ENCODE measurements at regions not wholly inside any gene's neighbourhood (a gene's known extent, or its start where the extent isn't known, plus 50 kb on each side); places are given as distances from the start of the nearest gene placed in this dataset.
"Not testable (repeated sequence)": the region's sequence is repeated elsewhere in the genome, so short reads cannot be mapped to it uniquely, and the experiment has no call there.

DNA sequence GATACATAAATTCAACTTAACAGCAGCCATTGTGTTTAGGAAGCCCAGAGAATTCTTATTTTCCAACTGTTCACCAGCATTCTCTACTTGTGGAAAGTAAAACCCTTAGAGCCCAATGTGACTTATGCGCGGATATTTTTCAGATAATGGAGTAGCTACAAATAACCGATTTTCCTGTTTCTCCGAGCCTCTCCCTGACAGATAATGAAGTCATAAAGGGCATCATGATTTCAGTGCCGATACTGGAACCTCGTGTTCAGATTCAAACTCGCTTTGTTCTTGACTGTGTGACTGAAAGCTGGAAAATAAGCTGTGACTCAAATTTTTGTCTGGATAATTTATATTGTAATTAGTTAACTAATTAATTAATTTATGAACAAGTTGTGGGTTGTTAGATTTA, 228.2 kb downstream of the VAPA start:
- no peak for DNase-seq (ENCODE audit: low read depth)

- DNase-seq (ENCODE audit: low read depth), result no peak
These were observed 228.8 kb downstream of the VAPA start for GRCh38 chr18:10142496-10143160.

GRCh38 chr18:10143596-10143995, 229.8 kb downstream of the VAPA start:
- no peak for DNase-seq (ENCODE audit: low read depth)

- DNase-seq (ENCODE audit: low read depth), result no peak
These were observed 231.7 kb downstream of the VAPA start for GRCh38 chr18:10145546-10145945.

DNA sequence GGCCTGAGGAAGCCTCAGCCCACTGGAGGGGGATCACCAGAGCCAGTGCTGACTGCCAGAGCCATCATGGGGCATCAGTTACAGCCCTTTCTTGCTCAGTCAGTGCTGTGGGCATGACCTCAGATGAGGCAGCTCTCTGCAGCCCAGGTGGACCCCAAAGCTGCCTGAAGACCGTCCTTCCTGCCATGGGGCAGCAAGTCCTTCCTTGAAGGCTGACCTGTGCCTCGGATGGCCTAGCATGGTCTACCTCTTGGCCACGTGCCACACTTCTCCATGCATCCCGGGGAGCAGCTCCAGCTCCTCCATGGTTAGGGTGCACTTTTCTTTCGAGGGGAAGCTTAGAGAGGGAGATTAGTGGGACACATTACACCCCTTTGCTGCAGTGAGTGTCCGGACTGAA, 233.4 kb downstream of the VAPA start:
- DNase-seq (ENCODE audit: low read depth), result no peak

GRCh38 chr18:10147752-10148151, 233.9 kb downstream of the VAPA start:
- no peak for DNase-seq (ENCODE audit: low read depth)

DNA sequence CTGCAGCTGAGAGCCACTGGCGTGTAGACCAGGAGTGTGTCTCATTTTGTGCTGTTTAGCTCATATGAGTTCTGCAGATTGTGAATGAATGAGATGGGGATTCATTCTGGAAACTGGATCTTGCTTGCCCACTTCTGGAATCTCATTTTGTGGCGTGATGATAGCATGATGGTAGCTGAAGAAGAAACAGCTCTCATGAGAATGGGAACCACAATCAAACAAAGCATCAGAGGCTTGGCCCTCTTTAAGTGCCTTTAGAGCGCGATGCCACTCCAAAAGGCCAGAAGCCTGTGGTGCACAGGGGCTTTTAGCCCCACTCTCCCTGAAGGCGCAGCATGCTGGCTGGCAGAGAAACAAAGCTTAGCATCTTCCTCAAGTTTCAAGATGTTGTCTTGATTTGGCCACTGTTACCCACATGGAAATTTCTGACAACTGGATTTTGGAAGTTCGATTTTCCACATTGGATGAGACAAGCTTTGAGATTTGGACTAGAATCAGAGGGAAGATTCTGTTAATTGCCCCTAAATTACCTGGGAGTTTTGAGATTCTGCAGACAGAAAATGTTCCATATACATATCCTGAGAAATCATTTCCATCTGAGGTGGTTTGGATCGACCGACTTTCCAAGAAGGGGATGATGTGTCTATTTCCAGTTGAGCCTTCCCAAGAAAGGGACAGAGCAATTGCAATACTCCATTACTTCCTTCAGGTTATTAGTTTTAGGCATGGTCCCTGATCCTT, 234.5 kb downstream of the VAPA start:
- DNase-seq (ENCODE audit: low read depth), result no peak

DNA sequence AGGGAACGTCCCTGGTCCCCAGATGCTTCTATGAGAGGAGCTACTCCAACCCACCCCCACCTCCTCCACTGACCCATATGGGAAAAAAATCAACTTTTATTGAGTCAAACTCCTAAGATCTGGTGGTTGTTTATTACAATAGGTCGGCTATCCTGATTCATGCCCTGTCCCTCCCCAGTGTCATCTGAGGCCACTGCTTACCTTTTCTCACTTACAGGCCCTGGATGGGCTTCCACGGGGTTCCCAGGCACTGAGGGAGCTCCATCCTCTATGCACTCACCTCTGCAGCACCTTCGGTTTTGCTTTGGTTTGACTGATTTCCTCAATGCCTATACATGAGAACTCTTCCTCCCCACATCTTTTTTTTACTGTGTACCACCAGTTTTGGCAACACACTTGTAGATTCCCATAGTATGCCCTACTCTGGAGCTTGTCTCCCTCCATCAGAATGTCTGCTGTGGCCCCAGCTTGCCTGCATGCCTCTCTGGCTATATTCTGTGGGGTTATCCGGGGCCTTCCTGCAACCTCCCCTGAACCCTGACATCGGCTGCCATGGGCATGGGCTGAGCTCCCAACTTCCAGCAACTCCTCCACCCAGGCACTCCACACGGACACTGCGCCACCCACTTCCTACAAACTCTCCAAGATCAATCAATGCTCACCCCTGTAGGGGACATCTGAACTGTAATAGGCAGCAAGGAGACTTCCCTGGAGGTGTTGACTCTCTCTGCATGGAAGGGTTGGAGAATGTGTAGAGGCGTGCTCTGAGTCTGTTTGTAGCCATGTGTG, 236.1 kb downstream of the VAPA start:
- DNase-seq (ENCODE audit: low read depth), result no peak

GRCh38 chr18:10150576-10150975, 236.8 kb downstream of the VAPA start:
- DNase-seq (ENCODE audit: low read depth), result not testable (repeated sequence)

DNA sequence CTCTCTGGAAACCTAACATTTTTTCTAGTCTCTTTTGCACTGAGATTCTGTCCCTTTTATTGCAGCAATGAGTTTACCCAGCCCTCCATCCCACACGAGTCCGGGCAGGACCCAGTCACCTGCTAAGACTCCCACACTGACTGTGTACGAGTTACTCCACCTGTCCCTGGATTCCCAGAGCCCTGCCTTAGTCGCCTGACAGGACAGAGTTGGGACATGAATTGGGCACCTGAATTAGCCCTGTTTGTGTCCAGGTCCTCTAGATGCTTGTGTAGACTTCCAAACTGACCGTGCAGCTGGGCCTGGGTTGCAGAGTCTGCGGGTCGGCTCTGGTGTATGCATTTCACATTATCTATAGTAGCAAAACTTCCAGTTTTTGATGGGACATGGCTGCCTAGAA, 238.7 kb downstream of the VAPA start:
- no peak for DNase-seq (ENCODE audit: low read depth)

GRCh38 chr18:10153924-10154752, 240.3 kb downstream of the VAPA start:
- DNase-seq (ENCODE audit: low read depth), result no peak

DNA sequence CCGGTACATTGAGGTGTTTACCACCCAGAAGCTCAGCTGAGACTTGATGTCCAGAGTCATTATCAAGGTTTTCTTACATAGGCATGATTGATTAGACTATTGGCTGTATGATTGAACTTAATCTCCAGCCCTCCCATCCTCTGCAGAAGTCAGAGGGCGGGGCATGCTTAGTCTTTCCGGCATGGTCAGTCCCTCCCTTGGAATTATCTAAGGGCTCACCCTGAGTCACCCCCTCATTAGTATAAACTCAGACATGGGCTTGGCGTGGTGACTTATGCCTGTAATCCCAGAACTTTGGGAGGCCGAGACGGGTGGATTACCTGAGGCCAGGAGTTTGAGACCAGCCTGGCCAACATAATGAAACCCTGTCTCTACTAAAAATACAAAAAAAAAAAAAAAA, 243.9 kb downstream of the VAPA start:
- DNase-seq (ENCODE audit: low read depth), result no peak

GRCh38 chr18:10160251-10160650, 246.4 kb downstream of the VAPA start:
- DNase-seq (ENCODE audit: low read depth), result no peak

GRCh38 chr18:10161315-10161714, 247.5 kb downstream of the VAPA start:
- no peak for DNase-seq (ENCODE audit: low read depth)

DNA sequence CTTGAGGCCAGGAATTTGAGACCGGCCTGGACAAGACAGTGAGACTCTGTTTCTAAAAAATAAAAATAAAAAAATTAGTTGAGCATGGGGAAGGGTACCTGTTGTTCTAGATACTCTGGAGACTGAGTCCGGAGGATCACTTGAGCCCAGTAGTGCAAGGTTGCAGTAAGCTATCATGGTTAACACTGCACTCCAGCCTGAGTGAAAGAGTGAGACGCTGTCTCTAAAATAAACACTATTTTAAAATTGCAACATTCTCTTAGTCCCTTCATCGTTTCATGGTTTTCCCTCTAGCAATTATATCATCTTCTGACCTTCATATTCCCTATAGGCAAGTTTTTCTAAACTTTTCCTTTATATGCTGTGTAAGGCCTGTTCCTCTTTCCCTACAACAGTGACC, 248.5 kb downstream of the VAPA start:
- no peak for DNase-seq (ENCODE audit: low read depth)

DNA sequence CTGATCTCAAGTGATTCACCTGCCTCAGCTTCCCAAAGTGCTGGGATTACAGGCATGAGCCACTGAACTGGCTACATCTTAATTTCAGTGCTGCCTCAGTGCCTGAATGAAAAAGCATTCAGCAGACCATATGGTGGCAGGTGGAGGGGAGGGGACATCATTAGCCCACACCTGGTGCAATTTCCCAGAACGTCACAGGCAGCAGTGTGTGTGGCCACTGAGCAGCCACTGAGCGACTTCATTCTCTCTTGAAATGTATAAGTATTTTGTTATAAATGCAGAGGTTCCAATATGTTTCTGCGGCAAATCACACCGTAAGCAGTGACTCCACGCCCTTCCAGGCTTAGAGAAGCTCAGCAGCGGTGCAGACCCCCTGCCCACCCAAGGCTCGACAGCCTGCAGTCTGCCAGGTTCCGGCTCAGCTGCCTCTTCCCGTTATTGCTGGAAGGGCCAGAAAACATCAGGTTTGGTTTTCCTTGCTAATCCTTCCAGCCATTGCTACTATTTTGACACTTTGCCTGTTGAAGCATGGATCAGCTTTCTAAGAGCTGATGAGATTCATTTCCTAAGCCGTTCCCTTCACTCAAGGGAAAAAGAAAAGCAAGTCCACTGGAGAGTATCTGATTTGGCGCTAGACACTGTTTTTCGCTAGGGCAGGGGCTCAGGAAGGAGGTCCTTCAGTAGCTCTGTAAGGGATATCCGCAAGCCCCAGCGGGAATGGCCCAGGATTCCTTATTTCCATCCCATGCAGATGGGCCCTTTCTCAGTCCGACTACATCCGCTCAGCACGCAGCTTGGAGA, 250.7 kb downstream of the VAPA start:
- no peak for DNase-seq (ENCODE audit: low read depth)

DNA sequence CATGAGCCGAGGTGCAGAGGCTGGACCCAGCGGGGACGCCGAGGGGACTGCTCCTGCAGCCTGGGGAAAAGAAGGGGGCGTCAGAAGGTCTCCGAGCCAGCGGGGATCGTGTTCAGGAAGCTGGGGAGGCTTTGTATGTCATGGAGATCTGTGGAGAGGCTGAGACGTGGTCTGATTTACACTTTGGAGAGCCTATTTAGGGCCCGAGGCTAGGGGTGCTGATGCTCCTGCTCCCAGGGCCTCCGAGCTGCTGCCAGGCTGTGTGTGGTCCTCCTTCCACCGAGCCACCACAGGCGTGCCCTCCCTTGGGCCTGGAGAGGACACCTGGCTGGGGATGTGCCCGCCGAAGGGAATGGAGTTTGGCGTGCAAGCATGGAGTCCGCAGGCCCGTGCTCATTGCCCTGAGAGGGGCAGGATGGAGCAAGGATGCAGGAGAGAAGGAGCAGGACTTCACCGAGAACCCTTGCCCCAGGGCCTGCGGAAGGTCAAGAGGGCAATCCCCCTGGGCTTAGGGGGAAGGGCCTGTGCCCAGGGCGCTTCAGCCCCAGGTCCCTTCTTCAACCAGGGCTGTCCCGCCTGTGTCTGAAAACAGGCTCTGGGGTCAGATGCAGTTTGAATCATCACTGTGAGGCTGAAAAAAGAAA, 252.5 kb downstream of the VAPA start:
- no peak for DNase-seq (ENCODE audit: low read depth)

DNA sequence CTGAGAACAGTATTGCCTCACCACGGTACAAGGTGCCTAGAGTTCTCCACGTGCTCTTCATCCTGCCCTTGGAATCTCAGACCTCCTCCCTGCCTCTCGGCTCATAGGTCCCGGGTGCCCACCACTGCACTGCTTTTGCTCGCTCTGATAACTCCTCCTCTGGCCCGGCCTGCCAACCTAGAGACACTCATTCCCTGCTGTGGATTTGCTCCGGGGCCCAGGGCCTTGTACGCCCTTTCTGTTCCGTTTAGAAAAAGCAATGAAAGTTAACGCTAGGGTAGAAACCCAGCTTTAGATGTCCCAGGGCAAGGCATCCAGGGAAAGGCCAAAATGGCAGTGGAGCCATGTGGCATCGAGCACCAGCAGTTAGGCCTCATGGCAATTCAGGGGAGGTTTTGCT, 253.9 kb downstream of the VAPA start:
- DNase-seq (ENCODE audit: low read depth), result no peak

DNA sequence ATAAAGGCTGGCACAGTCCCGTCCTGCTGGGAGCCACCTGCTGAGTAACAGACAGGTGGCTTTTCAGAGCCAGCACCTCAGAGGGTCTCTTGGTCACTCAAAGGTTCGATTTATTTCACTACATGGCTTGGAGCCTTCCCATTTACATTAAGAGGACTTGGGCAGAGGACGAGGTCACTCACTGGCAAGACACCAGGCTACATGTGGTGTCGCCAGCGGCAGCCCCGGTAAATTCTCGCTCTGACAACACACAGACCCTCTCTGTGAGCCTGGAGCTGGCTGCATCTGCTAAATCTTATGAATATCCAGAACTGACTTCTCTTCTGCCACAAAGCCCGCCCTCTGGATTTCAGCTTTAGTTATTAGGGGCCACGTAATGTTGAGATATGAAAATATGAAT, 254.7 kb downstream of the VAPA start:
- no peak for DNase-seq (ENCODE audit: low read depth)

DNA sequence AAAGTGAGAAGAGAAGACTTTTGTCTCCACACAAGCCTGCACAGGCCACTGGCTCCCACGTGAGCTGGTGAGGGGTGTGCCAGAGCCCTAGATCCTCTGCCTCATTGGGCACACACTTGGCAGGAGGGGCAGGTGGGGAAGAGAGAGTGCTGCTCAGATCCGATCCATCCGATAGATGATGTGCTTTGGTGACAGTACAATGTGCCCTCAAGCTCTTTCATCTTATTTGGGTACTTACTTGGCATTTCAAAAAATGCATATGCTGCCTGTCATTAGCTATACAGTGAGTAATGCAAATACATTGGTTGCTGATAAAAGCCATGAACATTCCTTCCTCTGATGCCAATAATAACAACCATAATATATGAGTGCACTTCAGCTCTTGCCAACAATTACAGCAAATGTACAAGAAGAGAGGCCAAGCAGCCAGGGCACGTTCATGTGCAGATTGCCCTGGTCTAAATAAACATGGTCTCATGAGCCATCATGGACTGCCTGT, 255.3 kb downstream of the VAPA start:
- no peak for DNase-seq (ENCODE audit: low read depth)

DNA sequence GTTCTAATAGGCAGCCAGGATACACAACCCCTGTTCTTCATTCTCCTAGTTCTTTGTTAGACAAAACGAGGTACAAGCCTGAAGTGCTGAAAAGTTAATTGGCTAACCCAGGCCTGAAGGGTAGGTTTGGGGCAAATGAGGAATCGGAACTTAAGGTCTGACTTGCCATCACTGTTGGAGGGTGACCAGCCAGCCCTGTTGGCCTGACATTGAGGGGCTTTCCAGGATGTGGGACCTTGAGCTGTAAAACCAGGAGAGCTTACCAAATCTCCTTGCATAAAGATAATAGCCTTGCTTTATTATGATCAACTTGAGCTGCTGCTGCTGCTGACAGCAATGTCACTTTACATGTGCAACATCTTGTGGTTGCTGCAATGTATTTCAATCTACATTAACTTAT, 256.0 kb downstream of the VAPA start:
- DNase-seq (ENCODE audit: low read depth), result no peak

Measured in stimulated activated CD8-positive, alpha-beta memory T cell treated with anti-CD3 and anti-CD28 coated beads, Interleukin-4, amount 100 ng/mL, for 24 hours (primary cell).